ENCODE measurements at regions not wholly inside any gene's neighbourhood (a gene's known extent, or its start where the extent isn't known, plus 50 kb on each side); places are given as distances from the start of the nearest gene placed in this dataset.

- no peak for DNase-seq (ENCODE audit: low read depth, low spot score)
- Histone ChIP-seq H3K4me1 (ENCODE audit: insufficient read depth, insufficient read length) (peaks cover 5% of the 10 kb centered on the region), H3K36me3 (ENCODE audit: insufficient read depth, insufficient read length, low read length) (no peaks in the 10 kb centered on the region), H3K27me3 (ENCODE audit: insufficient read depth, insufficient read length) (no peaks in the 10 kb centered on the region), H3K9ac (ENCODE audit: insufficient read length, low read depth) (no peak overlapping the region), H3K4me3 (ENCODE audit: insufficient read length, low read depth) (no peak overlapping the region), H3K9me3 (ENCODE audit: insufficient read depth, low read length) (no peaks in the 10 kb centered on the region)
- no peak for TF ChIP-seq YY1 (IDR thresholded peaks at IDR 0.05; ENCODE audit: insufficient read depth, insufficient read length)
- TF ChIP-seq SUZ12 (IDR thresholded peaks at IDR 0.05; ENCODE audit: extremely low read depth, insufficient read depth, insufficient read length) = no peak
- no peak for TF ChIP-seq ZNF274 (IDR thresholded peaks at IDR 0.05; ENCODE audit: low read depth, low read length)
Measured at GRCh38 chr21:33121715-33122475, 52.0 kb downstream of the OLIG1 start.

- TF ChIP-seq YY1 (IDR thresholded peaks at IDR 0.05; ENCODE audit: insufficient read depth, insufficient read length) (no peak), ZNF274 (IDR thresholded peaks at IDR 0.05; ENCODE audit: low read depth, low read length) (no peak), SUZ12 (IDR thresholded peaks at IDR 0.05; ENCODE audit: extremely low read depth, insufficient read depth, insufficient read length) (no peak)
- Histone ChIP-seq H3K27me3 (ENCODE audit: insufficient read depth, insufficient read length) (no peaks in the 10 kb centered on the region), H3K9ac (ENCODE audit: insufficient read length, low read depth) (no peak overlapping the region), H3K4me3 (ENCODE audit: insufficient read length, low read depth) (no peak overlapping the region), H3K36me3 (ENCODE audit: insufficient read depth, insufficient read length, low read length) (no peaks in the 10 kb centered on the region), H3K4me1 (ENCODE audit: insufficient read depth, insufficient read length) (peaks cover 5% of the 10 kb centered on the region), H3K9me3 (ENCODE audit: insufficient read depth, low read length) (no peaks in the 10 kb centered on the region)
- DNase-seq (ENCODE audit: low read depth, low spot score) = no peak
Measured at GRCh38 chr21:33122507-33122906, 52.6 kb downstream of the OLIG1 start.

- TF ChIP-seq ZNF274 (IDR thresholded peaks at IDR 0.05; ENCODE audit: low read depth, low read length) (no peak), SUZ12 (IDR thresholded peaks at IDR 0.05; ENCODE audit: extremely low read depth, insufficient read depth, insufficient read length) (no peak), YY1 (IDR thresholded peaks at IDR 0.05; ENCODE audit: insufficient read depth, insufficient read length) (no peak)
- H3K27me3 ChIP-seq (ENCODE audit: insufficient read depth, insufficient read length) = peaks cover 3% of the 10 kb centered on the region
- no peaks in the 10 kb centered on the region for H3K36me3 ChIP-seq (ENCODE audit: insufficient read depth, insufficient read length, low read length)
- H3K4me3 ChIP-seq (ENCODE audit: insufficient read length, low read depth) = no peak overlapping the region
- no peak overlapping the region for H3K9ac ChIP-seq (ENCODE audit: insufficient read length, low read depth)
- no peaks in the 10 kb centered on the region for H3K9me3 ChIP-seq (ENCODE audit: insufficient read depth, low read length)
- DNase-seq (ENCODE audit: low read depth, low spot score) = no peak
- peaks cover 5% of the 10 kb centered on the region for H3K4me1 ChIP-seq (ENCODE audit: insufficient read depth, insufficient read length)
Measured at GRCh38 chr21:33123374-33124123, 53.6 kb downstream of the OLIG1 start.

GRCh38 chr21:33124889-33125288, 54.9 kb downstream of the OLIG1 start:
- peaks cover 5% of the 10 kb centered on the region for H3K4me1 ChIP-seq (ENCODE audit: insufficient read depth, insufficient read length)

GRCh38 chr21:33125680-33126375, 55.9 kb downstream of the OLIG1 start:
- DNase-seq (ENCODE audit: low read depth, low spot score) = no peak
- Histone ChIP-seq H3K9ac (ENCODE audit: insufficient read length, low read depth) (no peak overlapping the region), H3K4me3 (ENCODE audit: insufficient read length, low read depth) (no peak overlapping the region), H3K36me3 (ENCODE audit: insufficient read depth, insufficient read length, low read length) (no peaks in the 10 kb centered on the region), H3K4me1 (ENCODE audit: insufficient read depth, insufficient read length) (peaks cover 5% of the 10 kb centered on the region), H3K9me3 (ENCODE audit: insufficient read depth, low read length) (no peaks in the 10 kb centered on the region), H3K27me3 (ENCODE audit: insufficient read depth, insufficient read length) (peaks cover 7% of the 10 kb centered on the region)
- no peak for TF ChIP-seq YY1 (IDR thresholded peaks at IDR 0.05; ENCODE audit: insufficient read depth, insufficient read length)

More at GRCh38 chr21:33124889-33125288, 54.9 kb downstream of the OLIG1 start:
- H3K4me3 ChIP-seq (ENCODE audit: insufficient read length, low read depth) = no peak overlapping the region
- H3K36me3 ChIP-seq (ENCODE audit: insufficient read depth, insufficient read length, low read length) = no peaks in the 10 kb centered on the region
- no peak for DNase-seq (ENCODE audit: low read depth, low spot score)
- peaks cover 7% of the 10 kb centered on the region for H3K27me3 ChIP-seq (ENCODE audit: insufficient read depth, insufficient read length)
- no peak overlapping the region for H3K9ac ChIP-seq (ENCODE audit: insufficient read length, low read depth)
- H3K9me3 ChIP-seq (ENCODE audit: insufficient read depth, low read length) = no peaks in the 10 kb centered on the region
- TF ChIP-seq YY1 (IDR thresholded peaks at IDR 0.05; ENCODE audit: insufficient read depth, insufficient read length) = no peak
- no peak for TF ChIP-seq ZNF274 (IDR thresholded peaks at IDR 0.05; ENCODE audit: low read depth, low read length)
- no peak for TF ChIP-seq SUZ12 (IDR thresholded peaks at IDR 0.05; ENCODE audit: extremely low read depth, insufficient read depth, insufficient read length)

- H3K9ac ChIP-seq (ENCODE audit: insufficient read length, low read depth) = no peak overlapping the region
- H3K9me3 ChIP-seq (ENCODE audit: insufficient read depth, low read length) = no peaks in the 10 kb centered on the region
- H3K27me3 ChIP-seq (ENCODE audit: insufficient read depth, insufficient read length) = peaks cover 7% of the 10 kb centered on the region
- no peak for TF ChIP-seq ZNF274 (IDR thresholded peaks at IDR 0.05; ENCODE audit: low read depth, low read length)
- no peak for DNase-seq (ENCODE audit: low read depth, low spot score)
- H3K4me3 ChIP-seq (ENCODE audit: insufficient read length, low read depth) = no peak overlapping the region
- H3K4me1 ChIP-seq (ENCODE audit: insufficient read depth, insufficient read length) = peaks cover 5% of the 10 kb centered on the region
- no peaks in the 10 kb centered on the region for H3K36me3 ChIP-seq (ENCODE audit: insufficient read depth, insufficient read length, low read length)
Measured at GRCh38 chr21:33126569-33126968, 56.6 kb downstream of the OLIG1 start.
